ENCODE measurements at regions not wholly inside any gene's neighbourhood (a gene's known extent, or its start where the extent isn't known, plus 50 kb on each side); places are given as distances from the start of the nearest gene placed in this dataset.

- no peak for DNase-seq (ENCODE audit: low read depth, low spot score)
- in situ Hi-C loops (cut with HindIII; ENCODE audit: low sequenced_read_pairs): no loop called here
- TF ChIP-seq CTCF (IDR thresholded peaks at IDR 0.05; ENCODE audit: low read depth, low read length): no peak
- no peak overlapping the region for H3K4me3 ChIP-seq (ENCODE audit: low read depth, low read length)
Observed at GRCh38 chr9:26033336-26033735, 355.1 kb upstream of the TUSC1 start.

GRCh38 chr9:26026423-26027100 lies 348.3 kb upstream of the TUSC1 start:
- DNase-seq (ENCODE audit: low read depth, low spot score): no peak
- H3K4me3 ChIP-seq (ENCODE audit: low read depth, low read length): no peak overlapping the region
- in situ Hi-C loops (cut with HindIII; ENCODE audit: low sequenced_read_pairs): no loop called here
- TF ChIP-seq CTCF (IDR thresholded peaks at IDR 0.05; ENCODE audit: low read depth, low read length): no peak

DNA sequence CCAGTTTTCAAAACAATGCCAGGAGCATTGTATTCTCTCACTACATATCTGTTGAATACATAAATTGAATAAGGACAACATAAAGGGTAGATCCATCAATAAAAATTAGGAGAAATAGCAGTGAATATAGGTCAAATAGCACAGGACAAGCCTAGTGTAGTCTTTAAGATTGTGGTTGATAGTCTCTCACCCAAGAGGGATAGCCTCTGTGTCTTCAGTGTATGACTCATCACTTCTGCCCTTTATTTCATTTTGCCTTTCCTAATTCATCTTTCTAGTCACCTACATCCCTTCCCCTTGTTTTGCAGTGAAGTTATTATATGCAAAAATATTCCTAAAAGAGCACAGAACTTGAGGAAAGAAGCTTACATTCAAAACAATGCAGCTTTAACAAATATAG lies 335.0 kb upstream of the TUSC1 start:
- DNase-seq (ENCODE audit: low read depth, low spot score): no peak
- in situ Hi-C loops (cut with HindIII; ENCODE audit: low sequenced_read_pairs): no loop called here
- TF ChIP-seq CTCF (IDR thresholded peaks at IDR 0.05; ENCODE audit: low read depth, low read length): no peak
- H3K4me3 ChIP-seq (ENCODE audit: low read depth, low read length): no peak overlapping the region

GRCh38 chr9:26012797-26013196 lies 334.6 kb upstream of the TUSC1 start:
- in situ Hi-C loops (cut with HindIII; ENCODE audit: low sequenced_read_pairs): no loop called here
- TF ChIP-seq CTCF (IDR thresholded peaks at IDR 0.05; ENCODE audit: low read depth, low read length): no peak
- peak; percentile 19 for DNase-seq (ENCODE audit: low read depth, low spot score)
- H3K4me3 ChIP-seq (ENCODE audit: low read depth, low read length): no peak overlapping the region

- TF ChIP-seq CTCF (IDR thresholded peaks at IDR 0.05; ENCODE audit: low read depth, low read length): no peak
- no peak overlapping the region for H3K4me3 ChIP-seq (ENCODE audit: low read depth, low read length)
- no peak for DNase-seq (ENCODE audit: low read depth, low spot score)
- in situ Hi-C loops (cut with HindIII; ENCODE audit: low sequenced_read_pairs): no loop called here
Observed at GRCh38 chr9:25994605-25995004, 316.4 kb upstream of the TUSC1 start.

- in situ Hi-C loops (cut with HindIII; ENCODE audit: low sequenced_read_pairs): no loop called here
- no peak for TF ChIP-seq CTCF (IDR thresholded peaks at IDR 0.05; ENCODE audit: low read depth, low read length)
- DNase-seq (ENCODE audit: low read depth, low spot score): no peak
- no peak overlapping the region for H3K4me3 ChIP-seq (ENCODE audit: low read depth, low read length)
Observed at GRCh38 chr9:25990376-25990775, 312.1 kb upstream of the TUSC1 start.
